HK-2 (cell line): ENCODE measurements at regions not wholly inside any gene's neighbourhood (a gene's known extent, or its start where the extent isn't known, plus 50 kb on each side); places are given as distances from the start of the nearest gene placed in this dataset.
"Not testable (repeated sequence)": the region's sequence is repeated elsewhere in the genome, so short reads cannot be mapped to it uniquely, and the experiment has no call there.

Source experiments
- DNase-seq: peaks from one replicate; pipeline ENCODE4 v3.0.0-alpha.2; 2018; ENCODE audit not compliant: unreplicated experiment

DNA sequence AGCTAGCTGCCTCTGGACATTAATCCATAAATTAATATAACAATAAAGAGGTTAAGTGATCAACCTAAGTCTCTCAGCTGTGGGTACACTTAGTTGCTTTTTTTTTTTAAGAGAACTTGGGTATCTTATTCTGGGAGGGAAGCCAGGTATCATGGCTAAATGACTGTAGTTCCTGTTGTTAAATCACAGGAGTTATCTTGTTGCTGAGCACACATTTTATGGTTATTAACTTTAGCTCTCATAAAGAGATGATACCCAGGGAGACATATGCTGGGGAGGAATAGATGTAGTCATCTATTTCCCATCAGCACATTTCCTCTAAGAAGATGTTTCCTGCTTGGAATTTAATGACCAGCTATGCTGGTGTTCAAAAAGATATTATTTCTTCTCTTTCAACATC lies 227.8 kb downstream of the PTGER3 start:
- DNase-seq, result no peak

- DNase-seq, result no peak
Measured at GRCh38 chr1:70820396-70820795, 227.2 kb downstream of the PTGER3 start.

DNA sequence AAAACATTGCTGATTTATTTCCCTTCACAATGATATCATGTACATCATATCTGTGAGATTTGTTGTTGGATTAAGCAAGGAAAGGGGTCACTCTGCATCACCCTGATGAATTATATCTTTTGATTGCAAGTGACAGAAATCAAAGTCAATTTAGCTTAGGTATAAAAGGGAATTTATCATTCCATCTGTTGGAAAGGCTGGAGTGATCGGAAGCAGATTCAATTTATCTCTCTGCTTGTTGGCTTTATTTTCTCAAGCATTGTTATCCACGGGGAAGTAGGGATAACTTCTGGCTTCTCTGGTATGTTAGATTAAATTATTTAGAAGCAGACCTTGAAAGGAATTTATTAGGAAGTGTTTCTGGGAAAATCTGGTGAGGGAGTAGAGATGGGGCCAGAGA lies 226.6 kb downstream of the PTGER3 start:
- no peak for DNase-seq

- DNase-seq, result no peak
Measured at GRCh38 chr1:70826428-70826827, 221.2 kb downstream of the PTGER3 start.

DNA sequence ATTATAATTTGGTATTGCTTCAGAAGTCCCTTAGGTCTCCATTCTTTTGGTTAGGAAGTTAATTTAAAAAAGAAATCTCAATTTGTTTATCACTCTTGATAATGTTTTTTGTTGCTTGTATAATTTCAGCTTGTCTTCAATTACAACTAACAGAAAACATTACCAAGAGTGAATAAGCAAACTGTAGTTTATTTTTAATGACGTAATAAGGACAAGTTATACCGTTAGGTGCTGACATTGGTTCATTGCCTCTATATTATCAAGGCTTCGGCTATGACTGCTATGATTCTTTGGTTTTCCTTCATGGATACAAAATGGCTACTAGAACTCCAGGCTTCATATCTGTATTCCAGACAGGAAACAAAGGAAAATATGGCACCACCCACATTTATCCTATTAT lies 220.6 kb downstream of the PTGER3 start:
- DNase-seq, result no peak

GRCh38 chr1:70828177-70828576 lies 219.4 kb downstream of the PTGER3 start:
- no peak for DNase-seq

DNA sequence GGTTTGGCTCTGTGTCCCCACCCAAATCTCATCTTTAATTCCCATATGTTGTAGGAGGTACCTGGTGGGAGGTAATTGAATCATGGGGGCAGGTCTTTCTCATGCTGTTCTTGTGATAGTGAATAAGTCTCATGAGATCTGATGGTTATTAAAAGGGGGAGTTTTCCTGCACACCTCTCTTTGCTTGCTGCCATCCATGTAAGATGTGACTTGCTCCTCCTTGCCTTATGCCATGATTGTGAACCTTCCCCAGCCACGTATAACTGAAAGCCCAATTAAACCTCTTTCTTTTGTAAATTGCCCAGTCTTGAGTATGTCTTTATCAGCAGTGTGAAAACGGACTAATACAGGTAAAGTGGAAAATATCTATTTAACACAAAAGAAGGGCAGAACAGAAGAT lies 213.3 kb downstream of the PTGER3 start:
- DNase-seq, result not testable (repeated sequence)

DNA sequence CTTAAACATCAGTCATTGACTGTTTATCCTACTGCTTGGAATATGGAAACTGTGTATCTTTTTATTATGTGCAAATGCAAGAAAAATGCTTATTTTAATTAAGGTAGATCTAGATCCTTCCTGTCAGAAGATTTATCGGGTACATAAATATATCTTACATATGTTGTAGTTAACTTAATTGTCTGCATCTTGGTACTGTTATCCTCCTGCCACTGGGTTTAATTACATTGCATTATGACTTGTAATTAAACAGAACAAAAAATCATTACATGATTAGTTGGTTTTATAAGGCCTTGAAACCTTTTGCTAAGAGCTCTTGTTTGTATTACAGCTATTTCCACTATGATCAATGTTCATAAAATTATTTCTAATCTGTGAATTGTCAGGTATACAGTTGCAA lies 211.2 kb downstream of the PTGER3 start:
- no peak for DNase-seq

- DNase-seq, result no peak
Measured at GRCh38 chr1:70840260-70840953, 207.2 kb downstream of the PTGER3 start.

- no peak for DNase-seq
Measured at GRCh38 chr1:70842562-70842961, 205.1 kb downstream of the PTGER3 start.

DNA sequence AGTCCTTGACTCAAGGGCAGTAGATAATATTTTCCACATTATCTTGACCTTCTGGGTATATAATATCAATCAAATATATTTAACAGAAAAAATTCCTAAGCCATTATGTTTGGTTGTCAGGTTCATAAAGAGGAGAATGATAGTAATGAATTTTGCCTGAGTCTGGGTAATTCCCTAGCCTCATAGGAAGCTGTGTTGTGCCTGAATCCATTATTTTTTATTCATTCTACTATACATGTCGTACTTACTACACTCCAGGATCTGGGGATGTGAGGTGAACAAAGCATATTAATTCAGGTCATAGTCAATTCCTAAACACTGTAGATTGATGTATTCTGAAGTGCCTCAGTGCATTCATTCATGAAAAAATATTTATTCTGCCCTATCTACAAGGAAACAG lies 204.2 kb downstream of the PTGER3 start:
- DNase-seq, result no peak

- no peak for DNase-seq
Measured at GRCh38 chr1:70847013-70847412, 200.6 kb downstream of the PTGER3 start.

DNA sequence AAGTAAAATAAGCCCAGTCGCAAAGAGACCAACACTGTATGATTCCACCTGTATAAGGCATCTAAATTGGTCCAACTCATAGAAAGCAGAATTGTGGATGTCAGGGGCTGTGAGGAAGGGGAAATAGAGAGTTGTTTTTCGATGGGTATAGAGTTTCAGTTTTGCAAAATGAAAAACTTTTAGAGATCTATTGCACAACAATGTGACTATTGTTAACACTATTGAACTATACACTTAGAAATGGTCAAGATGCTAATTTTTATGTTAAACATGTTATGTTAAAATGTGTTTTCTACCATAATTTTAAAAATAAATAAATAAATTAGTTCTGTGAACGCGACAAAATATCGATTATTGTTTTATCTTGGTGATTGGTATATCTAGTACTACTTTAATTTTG lies 192.4 kb downstream of the PTGER3 start:
- DNase-seq, result no peak

GRCh38 chr1:70856201-70856600 lies 191.4 kb downstream of the PTGER3 start:
- DNase-seq, result no peak

- DNase-seq, result no peak
Measured at GRCh38 chr1:70863239-70863638, 184.4 kb downstream of the PTGER3 start.

- no peak for DNase-seq
Measured at GRCh38 chr1:70864302-70864701, 183.3 kb downstream of the PTGER3 start.

DNA sequence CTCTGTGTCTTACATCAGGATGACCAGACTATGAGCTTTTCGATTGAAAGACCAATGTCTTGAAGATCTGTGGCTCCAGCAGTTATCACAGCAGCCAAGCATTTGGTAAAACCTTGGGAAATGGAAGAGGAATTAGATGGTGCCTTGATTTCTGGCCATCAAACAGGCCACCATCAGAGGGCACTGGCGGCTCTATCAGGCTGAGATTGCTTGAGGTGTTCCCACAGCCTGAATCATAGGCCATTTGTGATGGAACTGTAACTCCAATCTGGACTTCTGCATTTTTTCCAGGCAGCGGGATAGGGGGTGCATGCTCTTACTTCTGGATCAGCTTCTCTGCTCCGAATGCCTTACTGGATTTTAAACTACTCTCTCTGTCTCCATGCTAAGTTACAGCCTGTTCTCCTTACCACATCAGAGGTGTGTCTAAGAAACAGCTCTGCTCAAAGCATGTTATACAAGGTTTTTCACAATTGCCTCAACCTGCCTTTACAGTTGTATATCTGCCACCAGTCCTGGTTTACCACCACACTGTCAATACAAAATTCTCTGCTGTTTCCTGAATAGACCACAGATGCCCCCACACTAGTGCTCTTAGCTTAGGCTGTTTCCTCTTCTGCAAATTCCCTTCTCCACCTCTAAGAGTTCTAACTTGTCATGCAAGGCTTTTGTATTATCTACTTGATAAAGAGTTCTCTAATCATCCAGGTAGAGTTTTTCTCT lies 180.9 kb downstream of the PTGER3 start:
- no peak for DNase-seq

GRCh38 chr1:70871790-70872189 lies 175.8 kb downstream of the PTGER3 start:
- DNase-seq, result no peak

GRCh38 chr1:70874063-70874462 lies 173.6 kb downstream of the PTGER3 start:
- no peak for DNase-seq

GRCh38 chr1:70874818-70875217 lies 172.8 kb downstream of the PTGER3 start:
- no peak for DNase-seq

GRCh38 chr1:70877343-70877742 lies 170.3 kb downstream of the PTGER3 start:
- no peak for DNase-seq

- no peak for DNase-seq
Measured at GRCh38 chr1:70887936-70888335, 159.7 kb downstream of the PTGER3 start.

DNA sequence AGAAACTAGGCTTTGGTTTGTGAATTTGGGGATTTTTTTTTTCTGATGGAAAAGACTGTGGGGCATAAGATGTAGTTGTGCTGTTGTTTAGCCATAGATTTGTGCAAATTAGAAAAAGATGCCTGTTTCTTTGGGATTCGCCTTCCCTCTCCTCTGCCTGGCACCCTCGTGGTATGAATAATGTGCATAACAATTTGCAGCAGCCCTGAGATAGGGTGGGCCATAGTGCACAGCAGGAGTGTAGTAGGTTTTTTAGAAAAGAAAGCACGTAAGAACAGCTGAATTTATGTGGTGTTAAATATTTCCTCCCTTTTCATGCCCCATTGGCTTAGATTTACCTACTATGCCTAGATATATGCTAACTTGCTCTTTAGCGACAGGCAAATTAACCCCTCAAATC lies 158.9 kb downstream of the PTGER3 start:
- no peak for DNase-seq

DNA sequence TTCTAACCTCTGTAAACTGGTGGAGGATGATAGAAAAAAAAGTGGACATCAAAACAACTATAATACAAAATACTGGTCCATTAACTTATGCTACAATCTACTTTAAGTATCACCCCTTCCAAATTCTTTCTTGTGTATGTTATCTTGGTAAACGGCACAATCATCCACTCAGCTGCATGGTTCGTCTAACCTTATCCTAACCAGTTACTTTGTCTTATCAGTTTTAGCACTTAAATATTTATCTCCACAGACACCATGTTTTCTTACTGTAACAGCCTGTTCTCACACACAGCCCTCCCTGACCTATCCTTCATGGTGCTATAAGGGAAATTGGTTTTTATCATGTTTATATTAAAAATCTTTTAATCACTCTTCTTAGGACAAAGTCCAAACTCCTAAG lies 157.2 kb downstream of the PTGER3 start:
- DNase-seq, result no peak
